AG10803 (cell line): ENCODE measurements at regions not wholly inside any gene's neighbourhood (a gene's known extent, or its start where the extent isn't known, plus 50 kb on each side); places are given as distances from the start of the nearest gene placed in this dataset.

Source experiments
- DNase-seq: peaks from one replicate; pipeline ENCODE4 v3.0.0; 2010; ENCODE audit warnings: low read depth
- H3K4me3 ChIP-seq: 2 replicates; pipeline ENCODE4 v1.5.1; 2011; ENCODE audit warnings: mild to moderate bottlenecking, low read length, control low read depth
- TF ChIP-seq, protein P1 (sequence below): conservative IDR thresholded peaks from 2 replicates; pipeline ENCODE4 v1.5.1; 2011; ENCODE audit warnings: mild to moderate bottlenecking, low read length, control low read depth, inconsistent platforms

DNA sequence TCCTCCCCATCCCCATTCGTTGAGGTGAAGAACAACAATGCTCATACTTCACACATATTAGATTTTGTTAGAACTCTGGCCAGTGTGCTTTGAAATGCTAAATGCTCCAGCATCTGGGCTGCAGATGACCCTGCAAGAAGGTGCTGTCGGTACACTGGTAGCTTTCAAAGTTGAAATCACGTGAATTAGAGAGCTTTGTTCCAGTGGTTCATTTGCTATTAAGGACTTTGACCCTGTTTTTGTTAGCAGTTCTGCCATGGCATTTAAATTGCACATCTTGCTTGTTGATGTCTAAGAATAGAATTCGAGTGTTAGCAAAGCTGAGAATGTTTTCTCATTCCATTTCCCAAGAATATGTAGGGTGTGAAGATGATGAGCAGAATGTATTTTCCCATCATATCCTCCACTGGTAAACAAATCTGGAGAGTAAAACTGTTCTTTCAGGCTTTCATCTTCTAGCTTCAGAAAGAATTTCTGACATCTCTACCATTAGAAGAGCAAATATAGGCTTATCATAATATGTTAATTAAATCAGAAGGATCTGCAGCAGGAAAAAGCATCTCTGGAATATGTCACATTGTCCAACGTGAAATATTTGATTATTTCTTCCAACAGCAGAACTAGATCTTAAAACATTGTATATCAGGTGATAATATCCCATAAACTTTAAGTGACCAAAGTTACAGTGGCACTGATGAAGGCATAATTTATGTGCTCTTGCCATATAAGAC is 98.8 kb upstream of the PDE3A start:
- DNase-seq, result no peak
- TF ChIP-seq, protein P1, sequence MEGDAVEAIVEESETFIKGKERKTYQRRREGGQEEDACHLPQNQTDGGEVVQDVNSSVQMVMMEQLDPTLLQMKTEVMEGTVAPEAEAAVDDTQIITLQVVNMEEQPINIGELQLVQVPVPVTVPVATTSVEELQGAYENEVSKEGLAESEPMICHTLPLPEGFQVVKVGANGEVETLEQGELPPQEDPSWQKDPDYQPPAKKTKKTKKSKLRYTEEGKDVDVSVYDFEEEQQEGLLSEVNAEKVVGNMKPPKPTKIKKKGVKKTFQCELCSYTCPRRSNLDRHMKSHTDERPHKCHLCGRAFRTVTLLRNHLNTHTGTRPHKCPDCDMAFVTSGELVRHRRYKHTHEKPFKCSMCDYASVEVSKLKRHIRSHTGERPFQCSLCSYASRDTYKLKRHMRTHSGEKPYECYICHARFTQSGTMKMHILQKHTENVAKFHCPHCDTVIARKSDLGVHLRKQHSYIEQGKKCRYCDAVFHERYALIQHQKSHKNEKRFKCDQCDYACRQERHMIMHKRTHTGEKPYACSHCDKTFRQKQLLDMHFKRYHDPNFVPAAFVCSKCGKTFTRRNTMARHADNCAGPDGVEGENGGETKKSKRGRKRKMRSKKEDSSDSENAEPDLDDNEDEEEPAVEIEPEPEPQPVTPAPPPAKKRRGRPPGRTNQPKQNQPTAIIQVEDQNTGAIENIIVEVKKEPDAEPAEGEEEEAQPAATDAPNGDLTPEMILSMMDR, result no peak
- no peak overlapping the region for H3K4me3 ChIP-seq

DNA sequence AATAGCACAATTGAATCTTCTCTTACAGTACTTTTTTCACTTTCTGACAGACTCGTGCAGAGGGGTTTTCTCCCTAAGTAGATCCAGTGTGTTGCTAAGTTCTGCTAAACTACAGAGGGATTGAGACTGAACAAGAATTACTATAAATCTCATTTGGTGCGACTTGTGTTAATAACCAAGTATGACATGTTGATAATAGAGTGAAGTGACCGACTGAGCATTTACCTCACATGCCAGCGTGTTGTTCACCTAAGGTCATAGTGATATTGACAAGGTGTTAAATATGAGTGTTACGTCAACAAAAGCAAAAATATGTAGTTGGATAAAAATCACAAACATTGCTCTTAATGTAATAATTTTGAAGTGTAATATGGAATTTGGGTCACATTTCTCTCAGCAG is 97.8 kb upstream of the PDE3A start:
- H3K4me3 ChIP-seq, result no peak overlapping the region
- no peak for DNase-seq
- TF ChIP-seq, protein P1, result no peak

DNA sequence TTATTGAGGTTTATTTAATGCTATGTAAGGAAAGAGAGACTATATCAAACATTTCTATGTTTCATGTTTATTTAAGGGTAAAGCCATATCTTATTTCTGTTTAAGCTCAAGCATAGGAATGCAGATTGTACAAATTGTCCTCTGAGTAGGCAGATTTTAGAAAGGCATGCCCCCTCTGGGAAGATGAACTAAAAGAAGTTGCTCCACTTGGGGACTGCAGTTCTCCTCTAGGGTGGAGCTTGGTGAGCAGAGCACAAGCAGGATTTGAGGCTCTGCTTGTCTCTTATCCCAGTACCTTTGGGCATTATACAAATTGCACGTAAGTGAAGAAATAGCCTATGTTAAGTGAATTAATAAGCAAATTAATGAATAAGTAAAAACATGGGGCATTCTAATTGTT is 96.2 kb upstream of the PDE3A start:
- no peak overlapping the region for H3K4me3 ChIP-seq
- DNase-seq, result no peak
- TF ChIP-seq, protein P1, result no peak

DNA sequence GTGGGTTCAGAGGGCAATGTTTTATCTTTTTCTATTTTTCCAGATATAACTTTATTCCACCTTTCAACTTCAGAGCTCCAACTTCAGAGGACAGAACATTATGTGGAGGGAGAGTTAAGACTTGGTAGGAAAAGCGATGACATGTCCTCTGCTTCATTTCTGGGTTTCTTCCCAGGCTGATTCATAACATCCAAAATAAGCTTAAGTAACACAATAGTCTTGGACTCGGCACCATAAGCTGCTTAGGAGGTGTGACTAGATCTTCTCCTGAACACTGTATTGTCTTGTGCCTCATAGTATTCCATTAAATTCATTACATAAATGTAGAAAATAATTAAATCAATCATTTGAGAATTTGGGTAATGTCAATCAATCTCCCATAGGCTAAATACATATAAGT is 95.5 kb upstream of the PDE3A start:
- no peak overlapping the region for H3K4me3 ChIP-seq
- peak; percentile 1 for DNase-seq
- TF ChIP-seq, protein P1, result no peak

DNA sequence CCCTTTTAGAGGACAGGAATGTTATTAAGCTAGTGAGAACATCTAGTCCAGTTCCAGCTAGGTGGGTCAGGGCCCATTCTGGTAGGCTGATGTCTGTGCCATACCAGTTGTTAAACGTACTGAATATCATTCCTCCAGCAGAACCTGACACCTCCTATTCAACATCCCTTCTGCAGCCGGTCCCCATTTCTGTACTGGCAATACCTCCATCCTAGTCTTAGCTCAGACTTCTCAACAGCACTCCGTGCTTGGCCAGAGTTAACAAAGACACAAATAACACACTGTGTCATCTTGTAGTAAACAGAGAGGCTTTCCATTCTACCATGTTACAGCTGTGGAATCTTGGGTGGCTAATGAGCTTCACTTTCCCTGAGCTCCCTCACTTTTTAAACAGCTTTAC is 94.3 kb upstream of the PDE3A start:
- TF ChIP-seq, protein P1, result no peak
- H3K4me3 ChIP-seq, result no peak overlapping the region
- DNase-seq, result no peak

DNA sequence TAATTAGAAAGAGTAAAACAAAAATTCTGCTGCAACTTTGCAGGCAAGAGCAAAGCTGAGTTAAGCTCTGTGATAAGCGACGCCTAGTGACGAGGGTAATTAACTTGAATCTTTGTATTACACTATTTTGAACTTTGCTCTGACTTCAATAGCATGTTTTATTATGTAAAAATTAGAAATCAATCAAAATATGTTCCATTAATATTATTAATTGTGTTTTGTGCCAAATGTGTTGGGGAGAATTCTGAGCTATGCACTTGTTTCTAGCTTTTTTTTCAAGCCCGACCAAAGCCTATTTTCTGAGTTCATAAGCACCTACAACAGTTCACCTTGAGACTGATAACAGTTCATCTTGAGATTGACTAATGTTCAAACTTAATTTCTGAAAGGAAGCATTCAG is 90.1 kb upstream of the PDE3A start:
- H3K4me3 ChIP-seq, result no peak overlapping the region
- TF ChIP-seq, protein P1, result no peak
- DNase-seq, result no peak

DNA sequence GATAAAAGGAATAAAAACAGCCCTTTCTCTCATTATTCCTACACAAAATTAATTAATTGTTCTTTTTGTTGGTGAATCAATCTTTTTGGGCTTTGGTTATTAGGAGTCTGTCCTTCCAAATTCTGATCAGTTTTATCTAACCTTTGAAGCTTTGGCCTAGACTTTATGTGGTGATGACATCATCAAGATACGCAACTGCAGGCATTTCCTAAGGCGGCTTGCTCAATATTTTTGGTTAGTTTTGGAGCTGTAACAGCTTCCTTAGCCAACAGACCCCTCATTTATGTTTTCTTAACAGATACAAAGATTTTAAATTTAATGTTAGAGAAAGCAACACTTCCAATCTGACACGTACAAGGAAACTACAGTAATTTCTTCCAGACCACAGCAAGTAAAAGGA is 87.8 kb upstream of the PDE3A start:
- TF ChIP-seq, protein P1, result no peak
- DNase-seq, result no peak

More for the DNA sequence above, 87.8 kb upstream of the PDE3A start:
- no peak overlapping the region for H3K4me3 ChIP-seq
